Stimulated activated CD4-positive, alpha-beta T cell treated with anti-CD3 and anti-CD28 coated beads, TNF-alpha, amount 100 ng/mL, for 24 hours (primary cell): ENCODE measurements at regions not wholly inside any gene's neighbourhood (a gene's known extent, or its start where the extent isn't known, plus 50 kb on each side); places are given as distances from the start of the nearest gene placed in this dataset.
A peak's percentile ranks its signal among the peaks of the same experiment; 100 is the strongest.

Experiments
- DNase-seq, 3 experiments: peaks; one replicate each; pipeline ENCODE4 v3.0.0-alpha.2; 2020; ENCODE audit warnings: low read depth in 3 of 3

DNA sequence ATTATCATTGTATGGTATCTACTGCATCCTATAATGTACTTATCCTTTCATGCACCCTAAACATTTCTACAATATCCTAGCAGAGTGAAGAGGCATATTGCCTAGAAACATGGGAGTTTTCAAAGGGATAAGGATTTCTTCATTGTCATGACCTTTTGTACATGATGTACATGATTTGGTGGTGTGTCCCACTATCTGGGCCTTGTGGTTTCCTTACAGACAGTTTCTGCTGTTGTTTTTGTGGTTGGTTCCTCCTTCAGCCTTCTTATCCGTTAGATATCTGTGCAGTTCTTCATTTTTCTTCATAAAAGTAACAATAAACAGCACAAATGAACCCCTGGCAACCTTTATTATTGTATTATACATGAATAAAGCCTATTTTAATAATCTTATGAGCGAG lies 70.4 kb upstream of the BACH1 start:
- DNase-seq = no peak

DNA sequence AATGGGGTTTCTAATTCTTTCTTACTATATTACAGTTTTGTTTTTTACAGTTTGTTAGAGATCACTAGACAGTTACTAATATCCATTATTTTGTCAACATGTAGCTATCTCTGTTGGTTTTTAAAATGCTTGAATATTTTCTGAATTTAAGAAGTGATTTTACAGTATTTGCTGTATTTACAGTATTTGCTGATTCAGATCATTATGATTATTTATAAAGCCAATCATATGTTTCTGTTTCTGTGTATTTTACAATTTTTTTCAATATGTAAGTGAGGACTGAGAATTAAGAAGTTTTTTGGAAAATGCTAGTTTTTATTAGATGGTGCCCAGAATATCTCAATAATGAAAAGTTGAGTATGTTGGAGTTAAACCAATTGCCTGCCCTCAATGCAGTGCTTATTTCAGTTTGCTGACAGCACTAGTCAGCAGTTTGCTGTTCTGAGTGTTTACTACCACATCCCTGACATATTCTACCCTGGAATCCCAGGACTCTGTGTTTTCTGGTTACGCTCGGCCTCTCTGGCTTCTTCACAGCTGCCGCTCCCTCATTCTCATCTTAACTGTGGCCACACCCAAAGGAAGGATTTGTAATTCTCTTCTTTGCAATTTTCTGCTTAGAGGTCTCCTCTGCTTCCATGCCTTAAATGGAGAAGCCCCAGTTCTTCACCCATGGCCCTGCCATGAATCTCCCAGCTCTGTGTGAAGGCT lies 68.0 kb upstream of the BACH1 start:
- no peak for DNase-seq

DNA sequence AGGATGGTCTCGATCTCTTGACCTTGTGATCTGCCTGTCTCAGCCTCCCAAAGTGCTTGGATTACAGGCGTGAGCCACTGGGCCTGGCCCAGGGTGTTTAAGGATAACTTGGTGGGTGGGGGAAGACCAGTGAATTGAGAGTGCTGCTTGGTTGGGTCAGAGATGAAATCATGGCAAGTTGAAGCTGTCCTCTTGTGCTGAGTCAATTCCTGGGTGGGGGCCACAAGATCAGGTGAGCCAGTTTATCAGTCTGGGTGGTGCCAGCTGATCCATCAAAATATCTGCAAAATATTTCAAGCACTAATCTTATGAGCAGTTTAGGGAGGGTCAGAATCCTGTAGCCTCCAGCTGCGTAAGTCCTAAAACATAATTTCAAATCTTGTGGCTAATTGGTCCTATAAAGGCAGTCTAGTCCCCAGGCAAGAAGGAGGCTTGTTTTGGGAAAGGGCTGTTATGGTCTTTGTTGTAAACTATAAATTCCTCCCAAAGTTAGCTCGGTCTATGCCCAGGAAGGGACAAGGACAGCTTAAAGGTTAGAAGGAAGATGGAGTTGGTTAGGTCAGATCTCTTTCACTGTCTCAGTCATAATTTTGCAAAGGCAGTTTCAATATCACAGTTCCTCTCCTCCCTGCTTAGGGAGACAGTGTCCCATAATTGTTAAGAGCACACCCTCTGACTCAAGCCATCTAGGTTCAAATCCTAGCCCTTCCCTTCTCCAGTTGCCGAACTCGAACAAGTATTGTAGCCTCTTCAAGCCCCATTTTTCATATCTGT lies 66.8 kb upstream of the BACH1 start:
- DNase-seq = no peak

DNA sequence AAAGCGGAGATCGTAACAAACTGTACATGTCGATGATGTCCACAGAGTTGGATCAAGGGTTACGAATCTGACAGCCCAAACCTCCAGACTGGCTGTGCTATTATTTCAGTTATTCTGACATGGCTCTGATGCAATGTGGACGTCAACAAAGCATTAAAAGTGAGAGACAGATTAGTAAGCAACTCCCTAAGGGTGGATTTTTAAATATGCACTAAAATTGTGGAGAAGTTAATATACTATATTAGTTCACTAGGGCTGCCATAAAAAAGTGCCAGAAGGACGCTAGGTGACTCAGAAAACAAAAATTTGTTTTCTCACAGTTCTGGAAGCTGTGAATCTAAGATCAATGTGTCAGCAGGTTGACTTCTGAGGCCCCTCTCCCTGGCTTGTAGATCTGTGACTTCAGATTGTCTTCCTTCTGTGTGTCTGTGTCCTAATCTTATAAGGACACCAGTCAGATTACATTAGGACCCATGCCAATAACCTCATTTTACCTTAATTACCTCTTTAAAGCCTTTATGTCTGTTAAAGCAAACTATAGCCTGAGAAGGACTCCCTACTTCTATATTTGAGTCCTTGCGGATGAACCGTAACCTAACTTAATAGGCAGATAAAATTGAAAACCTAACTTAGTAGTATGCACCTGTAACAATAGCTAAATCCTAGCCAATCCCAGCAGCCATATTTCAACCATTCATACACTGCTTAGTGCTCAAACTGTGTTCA lies 66.0 kb upstream of the BACH1 start:
- no peak for DNase-seq

DNA sequence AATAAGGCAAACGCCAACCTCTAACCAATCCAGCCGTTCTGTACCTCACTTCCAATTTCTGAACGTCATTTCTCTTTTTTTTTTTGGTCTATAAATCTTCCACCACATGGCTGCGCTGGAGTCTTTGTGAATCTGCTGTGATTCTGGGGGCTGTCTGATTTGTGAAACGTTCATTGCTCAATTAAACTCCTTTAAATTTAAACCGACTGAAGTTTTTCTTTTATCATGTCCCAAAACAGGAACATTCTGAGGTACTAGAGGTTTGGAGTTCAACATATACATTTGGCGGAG lies 65.5 kb upstream of the BACH1 start:
- no peak for DNase-seq

DNA sequence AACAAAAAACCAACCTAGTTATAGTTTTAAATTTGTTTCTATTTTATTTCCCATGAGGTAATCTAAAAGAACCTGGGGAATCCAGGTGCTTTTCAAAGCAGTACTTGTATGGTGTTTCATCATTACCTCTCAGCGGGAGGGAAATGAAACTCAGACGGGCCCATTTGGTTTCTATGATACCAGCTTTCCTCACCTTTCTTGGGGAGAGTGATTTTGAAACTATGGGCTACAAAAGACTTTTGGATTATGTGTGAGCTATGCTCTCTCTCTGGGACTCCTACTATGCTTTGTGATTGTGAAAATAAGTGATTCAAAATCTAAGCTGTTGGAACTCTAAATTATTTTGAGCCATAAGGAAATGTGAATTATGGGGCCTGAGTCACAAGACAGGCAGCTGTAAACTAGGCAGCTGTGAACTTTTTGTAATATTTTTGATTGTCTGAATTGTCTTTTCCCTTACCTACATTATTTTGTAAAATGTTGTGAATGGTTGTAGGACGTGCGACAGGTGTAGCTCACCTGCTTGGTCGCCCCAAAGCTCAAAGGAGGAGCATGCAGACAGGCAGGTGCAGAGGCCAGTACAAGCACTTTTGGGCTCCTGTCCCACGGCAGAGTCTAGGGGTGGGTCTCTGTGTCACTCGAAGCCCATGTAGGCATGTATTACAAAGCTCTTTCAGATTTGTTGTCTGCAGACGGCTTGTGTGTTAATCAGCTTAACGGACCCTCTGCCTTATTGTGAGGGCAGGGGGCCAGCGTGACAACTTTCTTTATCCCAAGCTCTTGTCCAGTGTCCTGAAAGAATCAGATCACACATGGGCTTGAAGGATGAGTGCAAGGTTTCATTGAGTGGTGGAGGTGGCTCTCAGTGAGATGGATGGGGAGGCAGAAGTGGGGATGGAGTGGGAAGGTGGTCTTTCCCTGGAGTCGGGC lies 64.8 kb upstream of the BACH1 start:
- DNase-seq = peak in 1 of 3 experiments; percentile 10

DNA sequence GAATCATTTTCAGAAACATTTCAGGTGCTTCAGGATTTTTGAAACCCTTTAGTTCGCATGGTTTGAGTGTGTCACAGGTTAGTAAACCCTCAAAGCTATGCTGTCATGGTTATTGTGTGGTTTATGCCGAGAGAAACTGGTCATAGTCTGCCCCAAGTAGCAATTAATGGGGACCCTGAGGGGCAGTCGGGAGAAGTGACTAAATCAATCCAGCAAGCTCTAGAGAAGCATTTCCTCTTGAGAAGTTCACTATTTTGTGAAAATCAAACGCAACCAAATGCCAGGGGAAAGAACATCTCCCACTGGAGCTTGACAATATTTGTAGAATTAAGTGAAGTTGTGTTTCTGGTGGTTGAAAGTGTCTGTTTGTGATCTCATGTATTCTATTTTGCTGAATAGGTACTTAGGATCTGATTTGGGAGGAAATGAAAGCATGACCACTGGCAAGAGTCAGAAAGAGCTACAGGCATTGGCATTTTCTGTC lies 63.0 kb upstream of the BACH1 start:
- DNase-seq = no peak

DNA sequence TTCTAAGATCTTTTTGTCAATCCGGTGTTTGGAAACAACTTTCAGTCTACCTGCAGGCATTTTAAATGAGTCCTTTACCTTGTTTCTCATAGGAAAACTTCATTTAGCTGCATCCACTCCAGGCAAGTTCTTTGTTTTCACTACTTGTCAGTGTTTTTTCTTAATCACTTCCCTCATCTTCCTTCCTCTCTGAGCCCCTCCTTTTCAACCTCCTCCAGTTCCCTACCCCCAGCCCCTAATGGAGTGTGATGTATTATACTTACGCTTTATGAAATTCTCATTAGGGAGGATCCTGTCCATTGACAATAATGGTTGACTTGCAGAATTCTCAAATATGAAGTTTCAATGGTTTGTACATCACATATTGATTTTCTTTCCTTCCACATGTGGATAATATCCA lies 62.5 kb upstream of the BACH1 start:
- DNase-seq = no peak

DNA sequence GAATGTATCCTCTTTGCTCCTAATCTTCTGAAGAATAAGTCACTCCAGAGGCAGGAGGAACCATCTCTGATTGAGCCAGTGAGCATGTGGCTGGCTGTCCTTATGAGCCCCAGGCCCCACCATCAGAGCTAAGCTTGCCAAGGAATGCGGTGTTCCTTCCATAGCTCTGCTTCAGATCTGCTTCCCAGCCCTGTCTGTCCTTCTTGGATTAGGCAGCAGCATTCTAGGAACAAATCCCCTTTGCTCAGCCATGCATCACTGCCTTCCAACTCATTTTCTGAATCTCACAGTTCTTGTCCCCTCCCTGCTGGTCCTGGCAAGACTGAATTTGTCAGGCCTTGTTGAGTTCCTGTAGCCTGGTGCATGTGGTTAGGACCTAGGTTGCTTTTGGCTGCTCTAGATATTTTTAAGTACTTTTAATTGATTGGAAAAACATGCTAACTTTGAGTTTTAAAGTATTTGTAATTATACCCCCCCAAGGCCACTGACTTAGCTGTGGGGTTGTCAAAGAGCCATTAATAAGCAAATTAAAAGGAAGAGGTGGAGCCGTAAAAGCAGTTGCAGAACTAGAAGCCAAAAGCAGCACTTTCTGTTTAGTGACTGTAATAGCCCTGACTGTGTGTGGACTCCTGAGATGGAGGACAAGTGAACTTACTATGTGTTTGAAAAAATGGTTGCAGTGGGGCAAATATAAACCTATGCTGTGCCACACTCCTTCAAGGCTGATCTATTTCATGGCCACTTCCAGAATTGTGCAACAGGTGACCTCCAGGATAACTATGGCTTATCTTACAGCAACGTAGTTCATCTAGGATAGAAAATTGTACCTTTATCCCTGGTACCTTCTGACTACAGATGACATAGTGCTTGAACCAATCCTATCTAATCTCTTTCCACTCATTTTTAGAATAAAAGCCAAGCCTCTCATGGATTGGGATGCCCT lies 61.3 kb upstream of the BACH1 start:
- no peak for DNase-seq

DNA sequence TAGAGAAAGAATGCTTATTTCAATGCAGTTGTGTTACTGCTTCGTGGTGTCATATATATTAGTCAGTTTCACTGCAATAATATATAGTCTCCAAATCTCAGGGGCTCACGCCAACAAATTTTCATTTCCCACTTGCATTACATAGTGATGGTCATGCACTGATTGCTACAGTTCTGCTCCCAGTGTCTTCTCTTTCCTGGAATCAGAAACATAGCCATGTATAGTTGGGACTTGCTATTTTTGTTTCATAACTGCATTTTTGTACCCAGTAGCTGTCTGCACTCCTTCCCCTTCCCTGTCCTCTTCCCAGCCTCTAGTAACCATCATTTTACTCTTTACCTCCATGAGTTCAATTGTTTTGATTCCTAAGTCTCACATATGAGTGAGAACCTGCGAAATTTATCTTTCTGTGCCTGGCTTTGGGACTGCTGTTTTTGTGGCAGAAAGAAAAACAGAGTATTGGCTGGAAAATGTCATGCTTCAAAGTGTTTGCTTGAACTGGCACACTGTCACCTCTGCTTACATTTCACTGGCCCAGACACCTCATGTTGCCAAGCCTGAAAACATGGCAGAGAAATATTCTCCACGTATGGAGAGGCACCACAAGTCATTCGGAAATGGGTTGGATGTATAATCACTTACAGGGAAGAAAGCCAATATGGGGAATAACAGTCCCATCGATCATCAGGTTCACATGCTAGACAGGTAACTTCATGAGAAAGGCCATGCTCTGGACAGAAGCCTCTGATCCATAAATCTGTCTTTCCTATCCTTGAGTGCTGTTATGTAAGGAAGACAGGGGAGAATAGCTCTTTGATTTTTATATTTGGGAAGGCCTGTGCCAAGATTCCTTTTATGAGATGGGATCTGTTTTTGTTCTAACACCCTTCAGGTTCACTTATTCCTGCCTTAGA lies 60.4 kb upstream of the BACH1 start:
- no peak for DNase-seq

DNA sequence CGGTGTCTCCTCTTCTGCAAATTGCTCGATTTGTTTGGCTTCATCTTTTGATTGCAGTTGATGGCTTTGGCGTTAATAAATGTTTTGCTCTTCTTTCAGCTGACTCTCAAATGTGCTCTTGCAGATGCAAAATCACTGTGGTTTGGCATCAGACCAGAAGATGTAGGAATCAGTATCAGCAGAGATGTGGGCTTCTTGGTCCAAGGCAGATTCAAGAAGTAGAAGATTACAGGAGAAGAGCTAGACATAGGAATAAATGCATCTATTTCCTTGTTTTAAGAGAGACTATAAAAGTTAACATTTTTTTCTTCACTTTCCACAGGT lies 59.8 kb upstream of the BACH1 start:
- no peak for DNase-seq

DNA sequence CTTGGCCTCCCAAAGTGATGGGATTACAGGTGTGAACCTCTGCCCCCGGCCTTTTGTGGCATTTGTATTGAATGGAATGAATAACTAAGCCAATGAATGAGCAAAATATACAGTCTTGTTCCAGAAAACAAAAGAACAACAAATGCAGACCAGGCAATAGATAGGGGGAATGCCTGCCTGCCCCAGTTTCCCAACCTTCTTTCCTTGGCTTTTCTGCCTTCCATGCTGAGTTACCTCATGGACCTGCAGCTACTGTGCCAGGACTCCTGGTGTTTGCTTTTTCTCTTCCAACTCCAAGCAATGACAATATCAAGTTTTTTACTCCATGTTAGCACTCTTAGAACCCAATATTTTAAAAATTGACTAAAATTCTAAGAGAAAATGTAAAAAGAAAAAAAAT lies 58.6 kb upstream of the BACH1 start:
- no peak for DNase-seq

DNA sequence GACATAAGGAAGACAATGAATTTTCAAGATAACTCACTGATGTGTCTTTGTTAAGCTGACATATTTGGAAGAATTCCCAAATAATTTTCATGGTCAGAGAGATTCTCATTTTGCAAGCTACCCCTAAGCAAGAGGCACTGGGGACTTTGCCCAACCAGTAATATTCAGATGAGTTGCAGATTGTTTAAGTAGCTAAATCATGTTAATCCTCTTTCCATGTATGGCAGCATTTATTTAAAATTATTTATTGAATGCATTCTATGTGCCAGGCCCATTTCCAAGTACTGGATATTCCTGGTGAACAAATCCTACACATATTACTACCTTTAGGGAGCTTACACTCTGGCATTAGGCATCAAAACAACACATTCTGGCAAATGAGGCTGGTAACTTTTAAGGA lies 56.5 kb upstream of the BACH1 start:
- DNase-seq = no peak

DNA sequence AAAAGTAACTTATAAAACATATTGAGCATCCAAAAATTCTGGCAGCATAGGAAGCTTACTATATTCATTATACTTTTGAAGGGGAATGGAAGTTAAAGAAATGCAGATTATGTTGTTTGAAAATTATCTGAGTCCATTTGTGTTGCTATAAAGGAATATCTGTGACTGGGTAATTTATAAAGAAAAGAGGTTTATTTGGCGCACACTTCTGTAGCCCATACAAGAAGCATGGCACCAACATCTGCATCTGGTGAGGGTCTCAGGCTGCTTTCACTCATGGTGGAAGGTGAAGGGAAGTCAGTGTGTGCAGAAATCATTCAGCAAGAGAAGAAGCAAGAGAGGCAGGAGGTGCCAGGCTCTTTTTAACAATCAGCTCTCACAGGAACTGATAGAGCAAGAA lies 55.5 kb upstream of the BACH1 start:
- no peak for DNase-seq

DNA sequence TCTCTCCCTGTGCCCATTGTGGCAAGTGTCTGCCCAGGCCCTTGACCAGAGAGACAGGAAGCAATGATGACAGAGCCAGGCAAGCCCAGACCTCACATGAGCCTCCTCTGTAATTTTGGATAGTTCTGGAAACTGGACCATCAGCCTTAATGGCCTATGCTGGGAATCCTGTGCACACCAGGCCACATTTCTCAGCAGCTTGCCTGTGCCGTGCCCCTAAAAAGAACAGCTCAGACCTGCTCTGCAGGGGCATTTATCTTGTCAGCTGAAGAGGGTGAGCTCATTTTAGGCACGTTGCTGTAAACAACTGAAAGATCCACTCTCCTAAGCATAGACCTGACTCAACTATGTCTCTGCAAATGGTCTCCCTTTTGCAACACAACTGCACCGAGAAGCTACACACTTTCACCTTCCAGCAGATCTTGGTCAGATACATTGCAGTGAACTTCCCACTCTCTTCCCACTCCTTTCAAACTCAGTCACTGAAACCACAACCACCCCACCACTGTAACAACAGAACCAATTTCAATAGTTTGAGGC lies 53.5 kb upstream of the BACH1 start:
- DNase-seq = no peak

DNA sequence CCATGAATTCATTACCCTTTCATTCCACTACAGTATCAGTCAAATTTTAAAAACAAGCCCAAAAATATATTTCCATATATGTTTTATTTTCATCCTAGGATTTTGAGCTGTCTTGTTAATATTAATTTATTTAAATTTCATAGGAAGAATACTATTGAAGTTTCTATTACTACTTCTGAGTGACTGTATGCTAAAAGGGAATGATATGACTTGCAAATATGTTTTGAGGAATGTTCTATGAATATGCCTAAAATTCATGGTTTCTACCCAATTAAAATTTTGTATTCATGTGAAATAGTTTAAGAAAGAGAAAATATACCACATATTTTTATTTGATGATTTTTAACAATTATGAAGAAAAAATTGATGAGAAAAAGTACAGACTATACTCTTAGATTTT lies 52.9 kb upstream of the BACH1 start:
- DNase-seq = no peak

DNA sequence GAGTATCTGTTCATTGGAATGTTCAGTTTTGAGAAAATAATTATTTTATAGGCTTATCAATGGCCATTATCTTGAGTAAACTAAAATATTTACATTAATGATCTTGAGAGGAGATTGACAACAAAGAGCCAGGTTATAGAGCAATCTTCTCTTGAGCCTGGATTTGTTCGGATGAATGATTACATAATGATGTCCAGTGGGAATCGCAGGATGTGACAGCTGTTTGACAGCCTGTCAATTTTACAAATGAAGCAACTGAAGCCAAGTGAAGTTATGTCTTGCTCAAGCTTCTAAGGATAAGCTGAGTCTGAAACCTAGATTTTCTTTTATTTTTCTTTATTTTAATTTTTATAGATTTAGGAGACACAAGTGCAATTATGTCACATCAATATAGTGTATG lies 52.1 kb upstream of the BACH1 start:
- DNase-seq = no peak

DNA sequence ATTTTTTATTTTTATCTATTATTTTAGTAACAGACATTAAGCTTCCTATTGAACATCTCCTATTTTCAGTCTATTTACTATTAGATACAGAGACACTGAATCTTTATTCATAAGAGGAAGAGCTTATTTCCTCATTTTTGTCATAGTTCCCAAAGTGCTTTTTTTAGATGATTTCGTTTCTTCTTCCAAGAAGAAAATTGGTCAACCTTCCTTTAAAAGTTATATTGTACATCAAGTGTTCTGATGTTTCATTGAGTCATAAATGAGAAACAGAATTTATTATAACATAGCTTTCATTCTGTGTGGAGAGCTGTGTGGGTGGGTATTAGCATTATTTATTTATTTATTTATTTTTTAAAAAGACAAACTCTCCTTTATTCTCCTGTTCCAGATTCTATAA lies 50.6 kb upstream of the BACH1 start:
- no peak for DNase-seq
